PC-3 (cell line): ENCODE measurements at regions not wholly inside any gene's neighbourhood (a gene's known extent, or its start where the extent isn't known, plus 50 kb on each side); places are given as distances from the start of the nearest gene placed in this dataset.

Experiments
- EZH2phosphoT487 ChIP-seq: fragments of 300-600 bp; sonication (generic); IDR thresholded peaks from 2 replicates; pipeline ENCODE4 v1.6.1; 2018; ENCODE audit warnings: mild to moderate bottlenecking, antibody characterized with exemption, low read length, borderline replicate concordance
- TF ChIP-seq, protein P1 (sequence below): fragments of 300-600 bp; sonication (generic); conservative IDR thresholded peaks from 2 replicates; pipeline ENCODE4 v1.5.1; 2017; ENCODE audit warnings: antibody characterized with exemption, low read depth, mild to moderate bottlenecking, low read length

DNA sequence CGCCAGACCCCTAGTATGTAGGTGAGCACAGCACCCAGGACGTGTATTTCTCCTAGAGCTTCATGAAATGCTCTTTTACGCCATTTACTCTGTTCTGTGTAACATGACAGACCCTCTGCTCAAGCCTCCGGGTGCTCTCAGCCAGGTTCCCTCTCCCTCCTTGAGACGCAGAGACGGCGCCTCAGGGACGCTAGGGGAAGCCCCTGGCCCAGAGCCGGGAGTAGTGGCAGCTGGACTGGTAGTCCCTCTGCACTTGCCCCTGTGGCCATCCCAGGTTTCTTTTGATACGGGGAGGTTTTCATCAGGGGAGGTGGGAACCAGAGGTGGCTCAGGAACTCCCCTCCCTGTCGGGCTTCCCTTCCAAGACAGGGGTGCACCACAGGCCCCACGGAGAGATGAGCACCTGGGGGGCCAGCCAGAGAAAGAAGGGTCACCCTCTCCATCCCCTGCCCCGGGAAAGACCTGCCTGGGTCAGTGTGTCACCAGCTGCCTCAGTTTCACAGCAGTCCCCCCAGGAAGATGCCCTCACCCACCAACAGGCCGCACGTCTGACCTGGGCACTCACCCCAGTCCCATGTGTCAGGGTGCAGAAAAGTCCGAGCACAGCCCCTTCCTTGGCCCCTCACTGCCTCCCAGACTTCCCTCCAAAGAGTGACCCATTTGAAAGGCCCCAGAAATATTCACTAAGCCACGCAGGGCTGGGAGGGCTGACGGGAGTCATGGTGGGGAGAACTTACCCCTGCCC is 58.1 kb upstream of the AFDN start:
- no peak for TF ChIP-seq EZH2phosphoT487
- TF ChIP-seq, protein P1, sequence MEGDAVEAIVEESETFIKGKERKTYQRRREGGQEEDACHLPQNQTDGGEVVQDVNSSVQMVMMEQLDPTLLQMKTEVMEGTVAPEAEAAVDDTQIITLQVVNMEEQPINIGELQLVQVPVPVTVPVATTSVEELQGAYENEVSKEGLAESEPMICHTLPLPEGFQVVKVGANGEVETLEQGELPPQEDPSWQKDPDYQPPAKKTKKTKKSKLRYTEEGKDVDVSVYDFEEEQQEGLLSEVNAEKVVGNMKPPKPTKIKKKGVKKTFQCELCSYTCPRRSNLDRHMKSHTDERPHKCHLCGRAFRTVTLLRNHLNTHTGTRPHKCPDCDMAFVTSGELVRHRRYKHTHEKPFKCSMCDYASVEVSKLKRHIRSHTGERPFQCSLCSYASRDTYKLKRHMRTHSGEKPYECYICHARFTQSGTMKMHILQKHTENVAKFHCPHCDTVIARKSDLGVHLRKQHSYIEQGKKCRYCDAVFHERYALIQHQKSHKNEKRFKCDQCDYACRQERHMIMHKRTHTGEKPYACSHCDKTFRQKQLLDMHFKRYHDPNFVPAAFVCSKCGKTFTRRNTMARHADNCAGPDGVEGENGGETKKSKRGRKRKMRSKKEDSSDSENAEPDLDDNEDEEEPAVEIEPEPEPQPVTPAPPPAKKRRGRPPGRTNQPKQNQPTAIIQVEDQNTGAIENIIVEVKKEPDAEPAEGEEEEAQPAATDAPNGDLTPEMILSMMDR: no peak
